Lung (tissue), 11 donors: ENCODE measurements at regions not wholly inside any gene's neighbourhood (a gene's known extent, or its start where the extent isn't known, plus 50 kb on each side); places are given as distances from the start of the nearest gene placed in this dataset.

Experiments
- ATAC-seq: fragments of 200-7000 bp; cut with Tn5 transposase; one replicate; pipeline ENCODE4 v1.9.1; 2020; ENCODE audit warnings: moderate number of reproducible peaks; ENCODE audit not compliant: insufficient read depth, low FRiP score
- DNase-seq, 3 donors: peaks; one replicate each; pipeline ENCODE4 v3.0.0-alpha.2; 2013 to 2017
- H3K27ac ChIP-seq, 2 donors: one replicate each; pipeline ENCODE4 v1.5.1; 2013; ENCODE audit warnings: mild to moderate bottlenecking in 2 of 2, moderate library complexity in 2 of 2, control low read depth in 1 of 2, inconsistent platforms in 1 of 2, low read depth in 1 of 2, low read length in 1 of 2
- H3K27me3 ChIP-seq, 3 donors: one replicate each; pipeline ENCODE4 v1.5.1; 2013; ENCODE audit warnings: low read length in 2 of 3; ENCODE audit not compliant: control insufficient read depth in 3 of 3, insufficient read depth in 3 of 3
- H3K36me3 ChIP-seq, 4 donors: one replicate each; pipeline ENCODE4 v1.5.1; 2013; ENCODE audit warnings: low read length in 4 of 4, mild to moderate bottlenecking in 1 of 4, moderate library complexity in 1 of 4; ENCODE audit not compliant: control insufficient read depth in 4 of 4, insufficient read depth in 4 of 4
- H3K4me1 ChIP-seq, 5 donors: one replicate each; pipeline ENCODE4 v1.5.1; 2013; ENCODE audit warnings: low read length in 5 of 5, mild to moderate bottlenecking in 2 of 5, moderate library complexity in 1 of 5; ENCODE audit not compliant: control insufficient read depth in 5 of 5, insufficient read depth in 5 of 5
- H3K4me3 ChIP-seq: one replicate; pipeline ENCODE4 v1.5.1; 2013; ENCODE audit warnings: mild to moderate bottlenecking, control low read depth, moderate library complexity
- H3K9ac ChIP-seq, 2 donors: one replicate each; pipeline ENCODE4 v1.5.1; 2013; ENCODE audit warnings: low read length in 2 of 2, control low read depth in 1 of 2; ENCODE audit not compliant: insufficient read depth in 1 of 2
- H3K9me3 ChIP-seq, 4 donors: one replicate each; pipeline ENCODE4 v1.5.1; 2013; ENCODE audit warnings: low read length in 3 of 4, mild to moderate bottlenecking in 1 of 4, moderate library complexity in 1 of 4; ENCODE audit not compliant: control insufficient read depth in 4 of 4, insufficient read depth in 3 of 4
- CTCF ChIP-seq: IDR thresholded peaks from 2 replicates; pipeline ENCODE4 v1.5.1; 2012; ENCODE audit warnings: mild to moderate bottlenecking; ENCODE audit errors: control extremely low read depth, extremely low read depth
- WGBS, 2 donors: extraction: QIAGEN DNeasy Blood & Tissue Kit; methylation state at CpG; one replicate each; pipeline ENCODE4 v1.1.7; 2013; 5-methylcytosine and 5-hydroxymethylcytosine counted together
- donor health status: control.
- donor health status: control.
- donor health status: Bipolar disorder and iron deficiency.
- donor health status: healthy.
- donor health status: DM: yes; HTN: yes; CAD: no.

GRCh38 chr13:59203855-59204254 is 959.9 kb downstream of the DIAPH3 start:
- Histone ChIP-seq H3K36me3 (no peaks in the 10 kb centered on the region), H3K9me3 (peaks cover 0 to 4% (median 0%) of the 10 kb centered on the region in 4 donors), H3K27me3 (no peaks in the 10 kb centered on the region), H3K4me3 (no peak overlapping the region), H3K9ac (no peak overlapping the region), H3K4me1 (no peaks in the 10 kb centered on the region), H3K27ac (no peak overlapping the region)
- WGBS, 2 donors: 68 to 69% methylated on average over 6 of the region's 6 CpGs
- no peak for ATAC-seq
- TF ChIP-seq CTCF: no peak
- DNase-seq: no peak

- Histone ChIP-seq H3K27me3 (no peaks in the 10 kb centered on the region), H3K4me3 (no peak overlapping the region), H3K36me3 (no peaks in the 10 kb centered on the region), H3K9ac (no peak overlapping the region), H3K27ac (no peak overlapping the region), H3K4me1 (no peaks in the 10 kb centered on the region), H3K9me3 (peaks cover 0 to 4% (median 0%) of the 10 kb centered on the region in 4 donors)
- no peak for TF ChIP-seq CTCF
- WGBS, 2 donors: 90 to 92% methylated on average over 5 of the region's 5 CpGs
- DNase-seq: no peak
- no peak for ATAC-seq
These were observed 958.2 kb downstream of the DIAPH3 start for GRCh38 chr13:59205501-59205900.

GRCh38 chr13:59208405-59209195 is 955.1 kb downstream of the DIAPH3 start:
- Histone ChIP-seq H3K9me3 (no peaks in the 10 kb centered on the region), H3K27ac (no peak overlapping the region), H3K36me3 (no peaks in the 10 kb centered on the region), H3K9ac (no peak overlapping the region), H3K27me3 (no peaks in the 10 kb centered on the region), H3K4me1 (peaks cover 0 to 4% (median 0%) of the 10 kb centered on the region in 5 donors), H3K4me3 (no peak overlapping the region)
- no peak for TF ChIP-seq CTCF
- DNase-seq: no peak
- 79 to 87% methylated on average over 6 of the region's 6 CpGs for whole genome bisulfite sequencing, 2 donors
- no peak for ATAC-seq
